ENCODE measurements at regions not wholly inside any gene's neighbourhood (a gene's known extent, or its start where the extent isn't known, plus 50 kb on each side); places are given as distances from the start of the nearest gene placed in this dataset.

- no peak for DNase-seq
Observed at GRCh38 chr11:130644187-130644586, 195.7 kb downstream of the ADAMTS15 start.

GRCh38 chr11:130645164-130645842 is 196.9 kb downstream of the ADAMTS15 start:
- DNase-seq = no peak

DNA sequence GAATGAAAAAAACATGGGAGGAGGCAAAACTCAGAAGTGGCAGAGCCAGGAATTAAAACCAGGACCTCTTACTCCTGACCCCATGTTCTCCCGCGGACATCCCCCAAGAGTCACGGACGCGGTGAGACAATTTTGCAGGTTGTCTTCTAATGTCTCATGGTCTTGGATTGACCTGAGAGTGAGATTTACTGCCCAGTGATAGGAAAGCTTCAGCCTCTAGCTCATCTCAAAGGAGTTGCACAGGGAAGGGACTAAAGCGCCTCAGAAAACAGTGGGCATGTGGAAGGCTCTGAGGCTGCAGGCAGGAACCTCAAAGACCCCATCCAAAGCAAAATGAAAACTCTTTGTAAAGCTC is 197.4 kb downstream of the ADAMTS15 start:
- no peak for DNase-seq

GRCh38 chr11:130646881-130647280 is 198.4 kb downstream of the ADAMTS15 start:
- no peak for DNase-seq

GRCh38 chr11:130647371-130647770 is 198.9 kb downstream of the ADAMTS15 start:
- no peak for DNase-seq

- no peak for DNase-seq
Observed at GRCh38 chr11:130649801-130650200, 201.4 kb downstream of the ADAMTS15 start.

DNA sequence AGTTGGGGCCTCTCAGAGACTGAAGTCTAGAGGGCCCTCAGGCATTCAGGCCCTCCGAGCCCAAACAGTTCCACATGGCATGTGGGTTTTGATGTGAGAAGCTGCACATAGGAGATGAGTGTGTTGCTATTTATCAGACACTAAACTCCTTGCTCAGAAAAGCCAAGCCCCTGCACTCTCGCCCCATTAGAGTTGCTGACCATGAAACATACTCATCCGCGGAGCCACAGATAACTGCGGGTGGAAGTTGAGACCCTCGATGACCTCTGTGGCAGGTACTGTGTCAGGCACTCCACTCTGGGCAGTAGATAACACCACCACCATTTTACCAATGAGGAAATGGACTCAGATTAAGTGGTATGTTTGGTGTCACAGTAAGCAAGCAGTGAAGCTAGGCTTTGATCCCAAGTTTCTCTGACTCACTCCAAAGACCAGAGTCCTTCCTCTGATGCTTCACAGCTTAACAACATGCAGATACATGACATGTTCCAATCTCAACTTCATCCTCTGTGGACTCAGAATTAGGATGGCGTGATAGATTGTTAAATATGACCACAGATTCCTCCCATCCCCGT is 202.1 kb downstream of the ADAMTS15 start:
- no peak for DNase-seq

GRCh38 chr11:130651066-130651855 is 202.8 kb downstream of the ADAMTS15 start:
- no peak for DNase-seq

- DNase-seq = peak; percentile 35 to 48 (median 47)
Observed at GRCh38 chr11:130652671-130653335, 204.4 kb downstream of the ADAMTS15 start.

DNA sequence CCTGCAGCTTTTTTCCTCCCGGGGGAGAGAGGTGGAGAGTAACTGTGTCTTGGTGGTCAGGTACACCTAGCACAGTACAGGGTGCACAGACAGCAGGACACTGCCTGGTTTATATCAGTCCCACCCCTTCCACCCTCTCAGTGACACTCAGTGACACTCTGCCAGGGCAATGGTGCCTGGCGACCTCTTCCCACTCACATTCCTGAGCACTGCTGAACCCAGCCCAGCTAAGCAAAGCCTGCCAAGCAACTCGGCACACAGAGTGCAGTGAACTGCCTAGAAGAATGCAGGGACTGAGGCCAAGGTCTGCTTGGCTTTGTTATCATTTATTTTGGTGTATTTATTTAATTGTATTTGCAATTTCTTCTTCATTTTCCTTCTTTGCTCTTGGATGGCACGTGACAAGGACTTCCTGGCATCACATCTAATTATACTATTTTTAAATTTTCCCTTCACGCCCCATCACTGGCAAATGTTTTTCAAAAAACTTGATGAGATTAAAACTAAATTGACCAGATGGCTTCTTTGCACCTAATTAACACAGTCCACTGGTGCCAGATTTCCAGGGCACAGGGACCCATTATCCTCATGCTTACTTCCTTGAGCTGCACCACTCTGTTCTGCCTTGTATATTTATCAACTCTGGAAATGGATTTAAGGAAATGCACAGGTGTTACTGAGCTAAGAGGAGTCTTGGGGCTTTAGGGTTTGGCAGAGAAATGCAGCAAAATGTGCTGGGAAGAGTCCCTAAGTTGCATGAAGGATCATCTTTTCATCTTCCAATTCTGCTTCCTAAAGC is 205.6 kb downstream of the ADAMTS15 start:
- no peak for DNase-seq

- no peak for DNase-seq
Observed at GRCh38 chr11:130655300-130655699, 206.9 kb downstream of the ADAMTS15 start.

DNA sequence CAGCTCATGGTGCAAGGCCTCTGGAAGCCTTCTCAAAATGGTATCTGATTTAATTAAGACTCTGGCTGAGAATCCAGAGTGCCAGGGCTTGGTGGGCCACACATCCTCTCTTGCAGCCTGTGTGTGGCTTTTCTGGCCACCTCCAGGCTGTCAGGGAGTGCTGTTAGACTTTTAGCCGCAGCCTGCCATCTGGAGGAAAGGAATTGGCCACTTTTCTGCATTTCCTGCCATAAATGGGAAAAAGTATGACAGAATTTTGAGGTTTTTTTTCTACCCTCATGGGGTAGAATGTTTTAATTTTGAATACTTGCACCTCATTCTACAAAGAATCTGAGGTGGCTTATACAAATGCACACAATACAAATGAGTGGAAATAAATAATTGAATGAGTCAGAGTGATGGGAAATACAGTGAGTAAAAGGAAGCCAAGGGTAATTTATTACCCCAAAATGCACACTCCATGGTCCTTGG is 218.4 kb downstream of the ADAMTS15 start:
- DNase-seq = peak; percentile 3 to 30 (median 28)

DNA sequence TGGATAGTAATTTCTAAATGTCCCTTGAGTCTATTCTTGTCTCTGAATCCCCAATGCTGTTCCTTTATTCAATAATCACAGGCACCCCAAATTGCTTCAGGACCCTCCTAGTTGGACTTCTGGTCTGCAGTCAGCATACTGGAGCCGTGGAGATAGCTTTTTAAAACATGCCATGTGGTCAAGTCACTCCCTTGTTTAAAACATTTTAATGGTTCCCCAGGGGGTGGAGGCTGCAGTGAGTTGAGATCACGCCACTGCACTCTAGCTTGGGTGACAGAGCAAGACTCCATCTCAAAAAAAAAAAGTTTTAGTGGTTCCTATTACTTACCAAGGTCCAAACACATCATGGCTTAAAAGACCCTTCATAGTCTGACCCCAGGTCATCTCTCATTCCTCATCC is 220.3 kb downstream of the ADAMTS15 start:
- no peak for DNase-seq

GRCh38 chr11:130670200-130670599 is 221.8 kb downstream of the ADAMTS15 start:
- no peak for DNase-seq

DNA sequence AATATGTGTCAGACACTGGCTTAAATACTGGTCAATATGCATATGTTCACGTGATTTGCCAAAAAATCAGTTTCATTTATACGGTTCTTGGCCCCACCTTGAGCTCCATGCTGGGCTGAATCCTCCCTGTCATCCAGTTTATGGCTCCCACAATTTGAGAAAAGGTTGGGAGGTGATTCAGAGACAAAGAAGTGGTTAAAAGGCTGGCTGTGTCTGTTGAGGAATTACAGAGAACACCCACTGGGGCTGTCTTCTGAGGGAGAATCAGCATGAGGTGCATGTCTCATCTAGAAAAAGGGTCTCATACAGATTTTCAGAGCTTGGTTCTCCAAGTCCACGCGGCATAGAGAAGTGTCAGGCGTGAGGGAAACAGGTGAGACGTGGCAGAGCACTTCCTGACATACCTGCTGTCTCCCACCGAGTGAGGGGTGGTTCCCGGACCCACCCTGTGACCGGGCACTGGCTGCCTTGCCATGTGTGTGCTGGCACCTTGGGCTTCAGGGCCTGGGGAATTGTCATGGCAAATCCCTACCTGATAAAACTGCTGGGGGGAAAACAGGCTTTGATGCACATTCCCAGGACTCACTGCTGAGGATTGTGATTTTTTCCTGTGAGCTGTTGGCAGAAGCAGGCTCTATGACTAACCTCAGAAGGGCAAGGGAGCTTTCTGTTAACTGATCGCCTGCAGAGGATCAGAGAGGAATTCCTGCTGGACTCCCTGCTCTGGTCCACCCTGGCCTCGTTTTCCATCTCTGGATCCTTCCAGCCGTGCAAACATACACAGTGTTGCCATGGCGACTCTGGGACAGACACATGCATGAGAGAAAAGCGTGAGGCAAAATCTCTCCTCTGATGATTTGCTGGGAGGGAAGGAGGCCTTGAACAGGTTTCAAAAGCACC is 223.6 kb downstream of the ADAMTS15 start:
- DNase-seq = no peak

- no peak for DNase-seq
Observed at GRCh38 chr11:130672911-130673310, 224.5 kb downstream of the ADAMTS15 start.

DNA sequence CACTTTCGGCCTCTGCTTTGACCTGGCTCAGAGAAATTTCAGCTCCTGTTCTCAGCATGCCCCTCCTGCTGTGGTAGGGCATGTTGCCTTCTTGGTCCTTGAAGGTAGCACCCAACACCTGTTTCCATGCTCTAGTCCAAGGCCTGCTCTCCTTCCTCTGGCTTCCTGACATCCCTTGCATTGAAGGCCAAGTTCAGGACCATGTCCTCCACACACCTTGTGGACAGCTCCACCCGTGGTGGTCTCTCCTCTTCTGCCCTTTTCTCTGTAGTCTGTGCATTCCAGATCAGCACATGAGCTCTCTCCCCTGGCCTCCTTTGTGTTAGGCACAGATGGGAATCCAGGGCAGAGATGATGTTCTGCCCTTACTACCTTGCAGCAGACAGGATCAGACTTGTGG is 225.3 kb downstream of the ADAMTS15 start:
- no peak for DNase-seq

GRCh38 chr11:130674686-130675308 is 226.4 kb downstream of the ADAMTS15 start:
- DNase-seq = no peak

GRCh38 chr11:130675371-130675821 is 227.0 kb downstream of the ADAMTS15 start:
- DNase-seq = no peak

DNA sequence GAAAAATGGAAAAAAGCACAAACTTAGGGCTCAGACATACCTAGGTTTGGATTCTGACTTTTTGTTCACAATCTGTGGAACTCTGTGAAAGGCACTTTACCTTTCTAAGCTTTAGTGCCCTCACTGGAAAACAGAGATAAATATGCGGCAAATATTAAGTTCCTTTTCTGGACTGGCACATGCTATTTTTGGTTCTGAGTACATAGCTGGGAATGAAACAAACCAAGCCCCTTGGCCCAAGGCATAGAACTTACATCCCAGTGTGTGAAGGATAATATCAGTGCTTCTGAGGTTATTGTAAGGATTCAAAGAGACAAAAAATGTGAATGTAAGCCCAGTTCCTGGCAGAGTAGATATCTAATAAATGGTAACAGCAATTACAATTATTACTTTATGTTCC is 227.5 kb downstream of the ADAMTS15 start:
- DNase-seq = no peak

Measured in suppressor macrophage treated with lipopolysaccharide for 1 hour (primary cell).